ENCODE measurements at regions not wholly inside any gene's neighbourhood (a gene's known extent, or its start where the extent isn't known, plus 50 kb on each side); places are given as distances from the start of the nearest gene placed in this dataset.
A peak's percentile ranks its signal among the peaks of the same experiment; 100 is the strongest.

GRCh38 chr1:217343907-217344306, 287.0 kb downstream of the GPATCH2 start:
- H3K27ac ChIP-seq = no peak overlapping the region
- in situ Hi-C loops (cut with HindIII; ENCODE audit: low pct_ligation_motif_present, low sequenced_read_pairs) = no loop called here
- H3K27me3 ChIP-seq (replicated peaks) = no peaks in the 10 kb centered on the region
- H3K4me3 ChIP-seq (ENCODE audit: low read depth, low read length) = no peak overlapping the region
- H3K36me3 ChIP-seq (replicated peaks) = no peaks in the 10 kb centered on the region
- no peak for DNase-seq
- TF ChIP-seq CTCF (IDR thresholded peaks at IDR 0.05; ENCODE audit: low read depth, low read length, missing control alignments) = no peak

GRCh38 chr1:217342105-217342504, 288.8 kb downstream of the GPATCH2 start:
- DNase-seq = no peak
- Histone ChIP-seq H3K27me3 (replicated peaks) (no peaks in the 10 kb centered on the region), H3K4me3 (ENCODE audit: low read depth, low read length) (no peak overlapping the region), H3K36me3 (replicated peaks) (no peaks in the 10 kb centered on the region), H3K27ac (no peak overlapping the region)
- in situ Hi-C loops (cut with HindIII; ENCODE audit: low pct_ligation_motif_present, low sequenced_read_pairs) = no loop called here
- TF ChIP-seq CTCF (IDR thresholded peaks at IDR 0.05; ENCODE audit: low read depth, low read length, missing control alignments) = no peak

GRCh38 chr1:217336724-217337123, 294.2 kb downstream of the GPATCH2 start:
- no peak for TF ChIP-seq CTCF (IDR thresholded peaks at IDR 0.05; ENCODE audit: low read depth, low read length, missing control alignments)
- no peak for DNase-seq
- Histone ChIP-seq H3K27me3 (replicated peaks) (no peaks in the 10 kb centered on the region), H3K36me3 (replicated peaks) (no peaks in the 10 kb centered on the region), H3K4me3 (ENCODE audit: low read depth, low read length) (no peak overlapping the region), H3K27ac (no peak overlapping the region)
- in situ Hi-C loops (cut with HindIII; ENCODE audit: low pct_ligation_motif_present, low sequenced_read_pairs) = no loop called here

GRCh38 chr1:217333939-217334338, 297.0 kb downstream of the GPATCH2 start:
- in situ Hi-C loops (cut with HindIII; ENCODE audit: low pct_ligation_motif_present, low sequenced_read_pairs) = no loop called here
- Histone ChIP-seq H3K36me3 (replicated peaks) (no peaks in the 10 kb centered on the region), H3K27me3 (replicated peaks) (no peaks in the 10 kb centered on the region), H3K4me3 (ENCODE audit: low read depth, low read length) (no peak overlapping the region), H3K27ac (no peak overlapping the region)
- TF ChIP-seq CTCF (IDR thresholded peaks at IDR 0.05; ENCODE audit: low read depth, low read length, missing control alignments) = peak; percentile 85
- DNase-seq = no peak

- no peaks in the 10 kb centered on the region for H3K27me3 ChIP-seq (replicated peaks)
- H3K27ac ChIP-seq = no peak overlapping the region
- in situ Hi-C loops (cut with HindIII; ENCODE audit: low pct_ligation_motif_present, low sequenced_read_pairs) = no loop called here
- TF ChIP-seq CTCF (IDR thresholded peaks at IDR 0.05; ENCODE audit: low read depth, low read length, missing control alignments) = no peak
- DNase-seq = no peak
- no peaks in the 10 kb centered on the region for H3K36me3 ChIP-seq (replicated peaks)
- H3K4me3 ChIP-seq (ENCODE audit: low read depth, low read length) = no peak overlapping the region
Observed at GRCh38 chr1:217332431-217333065, 298.3 kb downstream of the GPATCH2 start.

- H3K27ac ChIP-seq = no peak overlapping the region
- H3K36me3 ChIP-seq (replicated peaks) = no peaks in the 10 kb centered on the region
- H3K27me3 ChIP-seq (replicated peaks) = no peaks in the 10 kb centered on the region
- no peak overlapping the region for H3K4me3 ChIP-seq (ENCODE audit: low read depth, low read length)
- in situ Hi-C loops (cut with HindIII; ENCODE audit: low pct_ligation_motif_present, low sequenced_read_pairs) = no loop called here
- no peak for DNase-seq
- no peak for TF ChIP-seq CTCF (IDR thresholded peaks at IDR 0.05; ENCODE audit: low read depth, low read length, missing control alignments)
Observed at GRCh38 chr1:217331698-217332097, 299.2 kb downstream of the GPATCH2 start.
